RWPE2 (cell line): ENCODE measurements at regions not wholly inside any gene's neighbourhood (a gene's known extent, or its start where the extent isn't known, plus 50 kb on each side); places are given as distances from the start of the nearest gene placed in this dataset.

Experiments
- ATAC-seq: fragments of 200-7000 bp; cut with Tn5 transposase; 3 replicates; pipeline ENCODE4 v1.9.1; 2021; ENCODE audit warnings: low read depth
- DNase-seq: peaks from one replicate; pipeline ENCODE4 v3.0.0-alpha.2; 2020; ENCODE audit warnings: low spot score
- H3K27ac ChIP-seq: fragments of 450-650 bp; 2 replicates; pipeline ENCODE4 v1.5.1; 2017; ENCODE audit warnings: mild to moderate bottlenecking; ENCODE audit not compliant: poor library complexity, severe bottlenecking
- H3K27me3 ChIP-seq: fragments of 250-450 bp; sonication (Bioruptor Pico); 2 replicates; pipeline ENCODE4 v1.5.1; 2021; ENCODE audit warnings: mild to moderate bottlenecking, moderate library complexity; ENCODE audit not compliant: insufficient read depth, poor library complexity, severe bottlenecking
- H3K36me3 ChIP-seq: fragments of 250-450 bp; sonication (Bioruptor Pico); 2 replicates; pipeline ENCODE4 v1.5.1; 2020; ENCODE audit warnings: low read depth, mild to moderate bottlenecking, moderate library complexity
- H3K4me1 ChIP-seq: fragments of 250-450 bp; sonication (Bioruptor Pico); 2 replicates; pipeline ENCODE4 v1.5.1; 2021; ENCODE audit warnings: mild to moderate bottlenecking, moderate library complexity; ENCODE audit not compliant: insufficient read depth, poor library complexity, severe bottlenecking
- H3K4me3 ChIP-seq: fragments of 250-450 bp; sonication (Bioruptor Pico); 2 replicates; pipeline ENCODE4 v1.5.1; 2021; ENCODE audit warnings: mild to moderate bottlenecking, moderate library complexity; ENCODE audit not compliant: severe bottlenecking
- H3K9me3 ChIP-seq: fragments of 250-450 bp; sonication (Bioruptor Pico); 2 replicates; pipeline ENCODE4 v1.5.1; 2021; ENCODE audit warnings: mild to moderate bottlenecking, moderate library complexity; ENCODE audit not compliant: severe bottlenecking
- TF ChIP-seq, protein P1 (sequence below): fragments of 450-650 bp; IDR thresholded peaks from one replicate; pipeline ENCODE4 v1.5.1; 2017; ENCODE audit warnings: mild to moderate bottlenecking, moderate library complexity; ENCODE audit not compliant: poor library complexity, severe bottlenecking

DNA sequence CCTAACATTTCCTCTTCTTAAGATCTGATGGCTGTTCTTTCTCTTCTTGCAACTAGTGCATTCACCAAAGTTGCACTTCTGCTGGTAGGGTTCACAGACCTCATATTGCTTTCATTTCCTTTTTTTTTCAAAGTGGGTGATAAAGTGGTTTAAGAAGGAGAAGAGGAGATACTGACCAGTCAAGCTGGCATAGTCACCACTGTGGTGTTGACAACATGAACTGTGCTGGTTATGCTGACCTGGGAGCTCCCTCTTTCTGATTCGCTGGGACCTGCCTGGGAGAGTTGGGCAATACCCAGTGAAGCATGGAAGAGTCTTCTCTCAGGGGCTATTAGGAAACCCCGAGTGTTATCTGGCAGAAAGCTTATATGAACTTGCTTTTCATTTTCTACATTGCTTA, 222.9 kb downstream of the SLITRK5 start:
- DNase-seq, result no peak
- H3K4me1 ChIP-seq, result no peaks in the 10 kb centered on the region
- H3K4me3 ChIP-seq, result no peak overlapping the region
- no peaks in the 10 kb centered on the region for H3K9me3 ChIP-seq
- TF ChIP-seq, protein P1, sequence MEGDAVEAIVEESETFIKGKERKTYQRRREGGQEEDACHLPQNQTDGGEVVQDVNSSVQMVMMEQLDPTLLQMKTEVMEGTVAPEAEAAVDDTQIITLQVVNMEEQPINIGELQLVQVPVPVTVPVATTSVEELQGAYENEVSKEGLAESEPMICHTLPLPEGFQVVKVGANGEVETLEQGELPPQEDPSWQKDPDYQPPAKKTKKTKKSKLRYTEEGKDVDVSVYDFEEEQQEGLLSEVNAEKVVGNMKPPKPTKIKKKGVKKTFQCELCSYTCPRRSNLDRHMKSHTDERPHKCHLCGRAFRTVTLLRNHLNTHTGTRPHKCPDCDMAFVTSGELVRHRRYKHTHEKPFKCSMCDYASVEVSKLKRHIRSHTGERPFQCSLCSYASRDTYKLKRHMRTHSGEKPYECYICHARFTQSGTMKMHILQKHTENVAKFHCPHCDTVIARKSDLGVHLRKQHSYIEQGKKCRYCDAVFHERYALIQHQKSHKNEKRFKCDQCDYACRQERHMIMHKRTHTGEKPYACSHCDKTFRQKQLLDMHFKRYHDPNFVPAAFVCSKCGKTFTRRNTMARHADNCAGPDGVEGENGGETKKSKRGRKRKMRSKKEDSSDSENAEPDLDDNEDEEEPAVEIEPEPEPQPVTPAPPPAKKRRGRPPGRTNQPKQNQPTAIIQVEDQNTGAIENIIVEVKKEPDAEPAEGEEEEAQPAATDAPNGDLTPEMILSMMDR, result no peak
- no peaks in the 10 kb centered on the region for H3K36me3 ChIP-seq
- ATAC-seq, result no peak
- H3K27ac ChIP-seq, result no peak overlapping the region
- no peaks in the 10 kb centered on the region for H3K27me3 ChIP-seq

DNA sequence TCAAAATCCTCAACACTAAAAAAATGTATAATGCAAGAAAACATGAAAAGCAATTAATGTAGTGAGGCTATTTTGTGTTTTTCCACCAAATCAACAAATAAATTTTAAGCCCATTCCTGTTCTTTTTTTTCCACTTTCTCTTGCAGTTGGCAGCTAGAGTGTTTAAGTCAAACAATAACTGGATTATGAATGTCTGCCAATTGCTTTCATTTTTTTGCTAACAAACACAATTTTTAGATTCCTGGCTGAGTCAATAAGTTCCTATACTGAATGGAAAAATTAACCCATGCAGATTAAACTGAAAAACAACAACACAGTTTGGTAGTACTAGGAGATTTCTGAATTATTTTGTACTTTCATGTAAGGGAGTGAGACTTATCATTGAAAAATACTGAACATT, 232.4 kb downstream of the SLITRK5 start:
- DNase-seq, result no peak

DNA sequence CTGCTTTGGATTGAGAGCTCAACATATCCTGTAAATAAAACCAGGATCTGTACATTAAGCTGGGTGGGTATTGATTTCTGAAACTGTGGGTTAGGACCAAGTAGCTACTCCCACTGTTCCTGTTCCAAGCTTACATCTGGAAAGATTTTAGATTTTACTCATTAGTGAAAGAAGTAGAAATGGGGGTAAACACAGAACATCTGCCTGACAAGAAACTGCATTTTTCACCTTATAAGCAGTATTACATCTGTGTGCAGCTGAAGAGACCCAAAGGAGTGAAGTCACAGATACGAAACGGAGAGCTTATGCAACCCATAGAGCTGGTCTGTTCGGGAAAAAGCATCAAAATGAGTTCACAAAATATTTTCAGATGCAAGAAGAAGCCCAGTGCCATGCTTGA, 235.2 kb downstream of the SLITRK5 start:
- no peaks in the 10 kb centered on the region for H3K27me3 ChIP-seq
- ATAC-seq (no peak), DNase-seq (no peak)
- no peaks in the 10 kb centered on the region for H3K9me3 ChIP-seq
- no peaks in the 10 kb centered on the region for H3K36me3 ChIP-seq
- H3K4me1 ChIP-seq, result no peaks in the 10 kb centered on the region
- no peak overlapping the region for H3K4me3 ChIP-seq
- no peak overlapping the region for H3K27ac ChIP-seq
- TF ChIP-seq, protein P1, result no peak

More for the DNA sequence above, 232.4 kb downstream of the SLITRK5 start:
- Histone ChIP-seq H3K4me1 (no peaks in the 10 kb centered on the region), H3K4me3 (no peak overlapping the region), H3K36me3 (no peaks in the 10 kb centered on the region), H3K27ac (no peak overlapping the region), H3K27me3 (no peaks in the 10 kb centered on the region), H3K9me3 (no peaks in the 10 kb centered on the region)
- ATAC-seq, result no peak
- TF ChIP-seq, protein P1, result no peak

GRCh38 chr13:87907202-87907601, 236.0 kb downstream of the SLITRK5 start:
- no peak overlapping the region for H3K27ac ChIP-seq
- ATAC-seq (no peak), DNase-seq (no peak)
- no peak overlapping the region for H3K4me3 ChIP-seq
- H3K9me3 ChIP-seq, result no peaks in the 10 kb centered on the region
- no peaks in the 10 kb centered on the region for H3K36me3 ChIP-seq
- TF ChIP-seq, protein P1, result no peak
- H3K27me3 ChIP-seq, result no peaks in the 10 kb centered on the region
- no peaks in the 10 kb centered on the region for H3K4me1 ChIP-seq

GRCh38 chr13:87919956-87920355, 248.8 kb downstream of the SLITRK5 start:
- ATAC-seq, result no peak

More at GRCh38 chr13:87919956-87920355, 248.8 kb downstream of the SLITRK5 start:
- Histone ChIP-seq H3K27ac (no peak overlapping the region), H3K27me3 (no peaks in the 10 kb centered on the region), H3K4me1 (no peaks in the 10 kb centered on the region), H3K9me3 (no peaks in the 10 kb centered on the region), H3K36me3 (no peaks in the 10 kb centered on the region), H3K4me3 (no peak overlapping the region)
- no peak for DNase-seq
- TF ChIP-seq, protein P1, result no peak
